Heart right ventricle (tissue), 16 donors: ENCODE measurements at regions not wholly inside any gene's neighbourhood (a gene's known extent, or its start where the extent isn't known, plus 50 kb on each side); places are given as distances from the start of the nearest gene placed in this dataset.

Experiments used
- ATAC-seq, 8 donors: fragments of 200-7000 bp; cut with Tn5 transposase; one replicate each; pipeline ENCODE4 v1.9.1; 2020; ENCODE audit warnings: mild to moderate bottlenecking in 8 of 8, moderate library complexity in 8 of 8, moderate number of reproducible peaks in 1 of 8
- DNase-seq, 2 donors: peaks; one replicate each; pipeline ENCODE4 v3.0.0-alpha.2; 2020
- H3K27ac ChIP-seq, 10 donors: fragments of 200-600 bp; sonication (generic) in 2 of 10; one replicate each; pipeline versions ENCODE4 v1.5.0 to v1.8.0; 2020 to 2022; ENCODE audit warnings: mild to moderate bottlenecking in 3 of 10
- H3K27me3 ChIP-seq, 7 donors: fragments of 200-600 bp; one replicate each; pipeline ENCODE4 v1.8.0; 2021 to 2022; ENCODE audit warnings: mild to moderate bottlenecking in 2 of 7
- H3K36me3 ChIP-seq, 9 donors: fragments of 200-600 bp; sonication (generic) in 1 of 9; one replicate each; pipeline versions ENCODE4 v1.5.0 to v1.8.0; 2020 to 2022; ENCODE audit warnings: mild to moderate bottlenecking in 2 of 9
- H3K4me1 ChIP-seq, 9 donors: fragments of 200-600 bp; sonication (generic) in 1 of 9; one replicate each; pipeline versions ENCODE4 v1.5.0 to v1.8.0; 2020 to 2022; ENCODE audit warnings: mild to moderate bottlenecking in 4 of 9
- H3K4me3 ChIP-seq, 10 donors: fragments of 200-600 bp; sonication (generic) in 2 of 10; one replicate each; pipeline versions ENCODE4 v1.5.0 to v1.8.0; 2020 to 2022; ENCODE audit warnings: mild to moderate bottlenecking in 7 of 10, moderate library complexity in 2 of 10
- H3K9me3 ChIP-seq, 11 donors: fragments of 200-600 bp in 10 of 11; sonication (generic) in 2 of 11; one replicate each; pipeline versions ENCODE4 v1.5.0 to v1.8.0; 2013 to 2022; ENCODE audit warnings: mild to moderate bottlenecking in 2 of 11, control low read depth in 1 of 11, moderate library complexity in 1 of 11
- WGBS, 2 donors: extraction: QIAGEN DNeasy Blood & Tissue Kit; methylation state at CpG; one replicate each; pipeline ENCODE4 v1.1.7; 2013; ENCODE audit warnings: inconsistent platforms in 1 of 2; 5-methylcytosine and 5-hydroxymethylcytosine counted together
- intact Hi-C, 10 donors: fragments of 100-400 bp; cut with DNase I; formaldehyde crosslinking; loops; one replicate each; pipeline versions ENCODE4 v1.11.1 to v1.14.2; 2022
- TF ChIP-seq, protein P1 (sequence below), 9 donors: fragments of 200-600 bp; sonication (generic) in 2 of 9; IDR thresholded peaks; one replicate each; pipeline versions ENCODE4 v1.5.0 to v1.8.0; 2021 to 2022; ENCODE audit warnings: antibody characterized with exemption in 9 of 9, mild to moderate bottlenecking in 5 of 9, moderate library complexity in 1 of 9
- donor health status: Arrhythmogenic right ventricular cardiomyopathy.
- donor health status: ischemic (EF 13 %, LVEDD 7.1; RV severe dilation, severe dysfunction).
- donor health status: healthy with polysubstance abuse.
- donor health status: DM: no; HTN: yes; CAD: no.
- donor health status: DM: no; HTN: no; CAD: no.
- donor health status: ischemic (EF 25% LVEDD 6.9; RV normal size, moderate dysfunction).
- donor health status: ischemic (EF 25% LVEDD 5.7; RV mildly dilated, moderate dysfunction).
- donor health status: healthy.
- donor health status: DM: yes; HTN: yes; CAD: no.
- donor health status: Ischemic cardiomyopathy.
- donor health status: ischemic (EF 35%, LVEDD 5.7; RV mildly dilated, moderate dysfunction).
- donor health status: nonischemic (EF 11% LVEDD 7.7; RV severe dilation, severe dysfunction).
- donor health status: DM: yes; HTN: yes; CAD: no.
- donor health status: PGD.
- donor health status: ischemic (EF 29% LVEDD 5.4; RV normal size, mild dysfunction).
- donor health status: nonischemic (EF 23%, LVEDD 6.1; RV moderate dilation, normal function).

DNA sequence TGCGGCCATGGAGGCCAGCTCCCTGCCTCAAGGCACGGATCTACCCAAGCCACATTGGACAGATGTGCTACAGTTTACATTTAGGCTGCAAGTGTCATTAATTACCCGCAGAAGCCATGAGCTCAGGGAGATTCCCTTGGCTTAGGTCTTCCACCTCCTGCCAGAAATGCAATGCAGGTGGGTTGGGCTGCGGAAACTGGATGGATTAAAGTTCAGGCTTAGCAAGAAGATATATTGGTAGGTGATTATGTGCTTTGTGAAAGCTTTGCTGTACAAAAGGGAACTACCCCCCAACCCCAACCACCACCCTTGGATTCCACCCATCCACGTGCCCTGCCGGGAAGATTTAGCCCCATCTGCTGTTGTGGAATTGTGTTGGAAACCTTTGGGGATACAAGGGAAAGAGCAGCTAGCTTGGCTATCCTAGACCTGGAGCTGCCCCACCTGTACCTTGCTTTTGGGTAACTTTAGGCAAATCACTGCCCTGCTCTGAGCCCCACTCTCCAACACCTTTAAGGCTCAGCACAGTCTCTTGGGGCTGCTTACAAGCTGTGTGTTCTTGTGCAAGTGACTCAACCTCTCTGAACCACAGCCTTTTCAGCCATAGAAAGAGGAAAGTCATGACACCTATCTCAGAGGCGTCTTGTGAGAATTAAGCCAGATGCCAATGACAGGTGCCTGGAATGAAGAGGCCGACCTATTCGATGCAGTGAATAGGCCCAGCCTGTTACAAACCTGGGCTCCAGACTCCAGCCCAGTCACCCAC is 141.6 kb upstream of the GLI2 start:
- ATAC-seq, result no peak
- intact Hi-C loops, result no loop called here
- no peaks in the 10 kb centered on the region for H3K36me3 ChIP-seq
- 94% methylated on average over 9 of the region's 9 CpGs for WGBS, 2 donors
- no peak overlapping the region for H3K4me3 ChIP-seq
- TF ChIP-seq, protein P1, sequence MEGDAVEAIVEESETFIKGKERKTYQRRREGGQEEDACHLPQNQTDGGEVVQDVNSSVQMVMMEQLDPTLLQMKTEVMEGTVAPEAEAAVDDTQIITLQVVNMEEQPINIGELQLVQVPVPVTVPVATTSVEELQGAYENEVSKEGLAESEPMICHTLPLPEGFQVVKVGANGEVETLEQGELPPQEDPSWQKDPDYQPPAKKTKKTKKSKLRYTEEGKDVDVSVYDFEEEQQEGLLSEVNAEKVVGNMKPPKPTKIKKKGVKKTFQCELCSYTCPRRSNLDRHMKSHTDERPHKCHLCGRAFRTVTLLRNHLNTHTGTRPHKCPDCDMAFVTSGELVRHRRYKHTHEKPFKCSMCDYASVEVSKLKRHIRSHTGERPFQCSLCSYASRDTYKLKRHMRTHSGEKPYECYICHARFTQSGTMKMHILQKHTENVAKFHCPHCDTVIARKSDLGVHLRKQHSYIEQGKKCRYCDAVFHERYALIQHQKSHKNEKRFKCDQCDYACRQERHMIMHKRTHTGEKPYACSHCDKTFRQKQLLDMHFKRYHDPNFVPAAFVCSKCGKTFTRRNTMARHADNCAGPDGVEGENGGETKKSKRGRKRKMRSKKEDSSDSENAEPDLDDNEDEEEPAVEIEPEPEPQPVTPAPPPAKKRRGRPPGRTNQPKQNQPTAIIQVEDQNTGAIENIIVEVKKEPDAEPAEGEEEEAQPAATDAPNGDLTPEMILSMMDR (IDR thresholded peaks at IDR 0.05), result no peak
- H3K27me3 ChIP-seq, result peaks cover 0 to 6% (median 0%) of the 10 kb centered on the region in 7 donors
- H3K4me1 ChIP-seq, result peaks cover 6 to 41% (median 27%) of the 10 kb centered on the region in 9 donors
- no peak overlapping the region for H3K27ac ChIP-seq
- H3K9me3 ChIP-seq, result no peaks in the 10 kb centered on the region
- DNase-seq, result no peak

DNA sequence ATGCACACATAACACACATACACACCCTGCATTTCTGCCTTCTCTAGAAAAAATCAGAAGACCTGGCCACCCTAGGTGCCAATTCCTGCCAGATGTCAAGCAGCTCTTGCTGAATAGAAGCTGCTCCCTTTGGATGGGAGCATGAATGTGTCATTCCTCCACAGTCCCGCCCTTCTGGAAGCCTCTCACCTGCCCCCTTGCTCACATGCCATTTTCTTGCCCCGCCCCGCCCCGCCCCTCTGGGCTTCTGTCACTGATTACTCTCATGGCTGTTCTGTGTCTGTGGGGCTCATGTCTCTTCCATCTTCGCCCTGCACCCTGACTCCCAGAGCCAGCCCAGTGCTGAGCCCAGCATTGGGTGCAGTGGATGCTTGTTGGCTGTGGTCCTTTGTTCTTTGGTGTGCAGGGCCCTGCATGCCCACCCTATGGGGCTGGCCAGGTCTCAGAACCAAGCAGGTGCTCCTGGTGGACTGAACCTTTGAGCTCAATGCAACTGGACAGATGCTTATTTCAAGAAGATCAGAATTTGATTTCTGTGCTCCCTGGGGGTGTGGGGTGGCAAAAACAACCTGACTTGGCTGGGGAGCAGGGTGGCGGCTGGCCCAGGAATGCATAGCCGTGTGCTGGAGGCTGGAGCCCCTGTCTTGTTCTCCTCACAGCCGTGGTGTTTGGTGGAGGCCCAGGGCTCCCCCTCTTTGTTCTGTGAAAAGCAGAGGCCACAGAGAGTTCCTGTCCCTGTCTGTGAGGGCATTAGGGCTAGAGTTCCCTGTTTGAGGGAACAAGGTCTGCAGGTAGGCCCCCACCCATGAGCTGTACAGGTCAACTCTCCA is 140.6 kb upstream of the GLI2 start:
- 81 to 83% methylated on average over 8 of the region's 8 CpGs for WGBS, 2 donors
- intact Hi-C loops, result no loop called here
- no peak for DNase-seq

DNA sequence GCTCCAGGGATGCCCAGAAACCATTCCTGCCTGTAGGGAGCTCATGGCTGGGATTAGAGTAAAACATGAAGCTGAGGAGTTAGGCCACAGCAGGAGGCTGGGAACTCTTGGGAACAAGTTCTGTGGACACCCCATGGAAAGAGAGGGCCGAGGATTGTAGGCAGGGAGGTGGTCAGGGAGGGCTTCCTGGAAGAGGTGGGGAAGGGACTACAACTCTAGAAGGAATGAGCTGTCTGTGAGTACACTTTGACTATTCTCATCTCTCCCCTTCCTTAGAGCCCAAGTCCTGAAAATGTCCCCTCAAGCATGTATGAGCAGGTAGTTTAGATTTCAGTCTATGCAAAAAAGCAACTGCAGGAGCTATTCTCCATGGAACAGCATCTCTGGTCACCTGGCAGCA is 139.9 kb upstream of the GLI2 start:
- intact Hi-C loops, result no loop called here
- 86 to 95% methylated on average over 1 of the region's 1 CpG for WGBS, 2 donors
- TF ChIP-seq, protein P1 (IDR thresholded peaks at IDR 0.05), result no peak
- ATAC-seq, result no peak
- peaks cover 6 to 41% (median 27%) of the 10 kb centered on the region in 9 donors for H3K4me1 ChIP-seq
- peak overlapping the region in 6 of 10 donors; percentile 28 to 80 (median 70) for H3K27ac ChIP-seq
- DNase-seq, result no peak
- H3K36me3 ChIP-seq, result no peaks in the 10 kb centered on the region
- H3K9me3 ChIP-seq, result no peaks in the 10 kb centered on the region
- H3K27me3 ChIP-seq, result peaks cover 0 to 3% (median 0%) of the 10 kb centered on the region in 7 donors
- no peak overlapping the region for H3K4me3 ChIP-seq

More for the DNA sequence above, 140.6 kb upstream of the GLI2 start:
- no peaks in the 10 kb centered on the region for H3K36me3 ChIP-seq
- peak overlapping the region in 1 of 10 donors; percentile 80 for H3K27ac ChIP-seq
- no peaks in the 10 kb centered on the region for H3K9me3 ChIP-seq
- peaks cover 6 to 41% (median 27%) of the 10 kb centered on the region in 9 donors for H3K4me1 ChIP-seq
- H3K4me3 ChIP-seq, result no peak overlapping the region
- peaks cover 0 to 3% (median 0%) of the 10 kb centered on the region in 7 donors for H3K27me3 ChIP-seq
- TF ChIP-seq, protein P1 (IDR thresholded peaks at IDR 0.05), result no peak
- ATAC-seq, result no peak

DNA sequence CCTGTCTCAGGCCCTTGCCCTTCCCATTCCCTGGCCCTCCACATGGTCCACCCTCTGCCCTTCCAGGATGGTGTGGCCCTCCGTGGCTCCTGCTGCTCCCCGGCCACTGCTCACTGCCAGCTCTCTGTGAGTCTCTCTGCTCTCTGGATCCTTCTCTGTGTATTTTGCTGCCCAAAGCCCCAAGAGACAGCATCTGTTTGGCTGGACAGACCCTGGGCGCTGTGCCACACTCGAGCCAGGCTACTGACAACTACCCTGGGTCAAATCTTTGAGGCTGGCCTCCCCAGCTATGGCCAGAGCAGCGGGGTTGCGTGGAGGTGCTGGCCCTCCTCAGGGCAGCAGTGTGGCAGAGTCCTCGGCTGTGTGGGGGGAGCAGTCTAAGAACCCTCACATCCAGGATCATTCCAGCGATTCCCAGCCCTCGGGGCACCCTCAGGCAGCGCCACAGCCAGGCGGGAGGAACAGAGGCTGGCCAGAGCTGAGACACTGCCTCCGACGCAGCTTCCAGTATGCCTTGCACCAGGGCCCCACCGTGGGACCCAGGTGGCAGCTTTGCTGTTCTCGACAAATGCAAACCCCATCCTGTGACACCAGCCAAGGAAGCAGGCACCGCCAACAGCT is 139.4 kb upstream of the GLI2 start:
- peaks cover 0 to 3% (median 0%) of the 10 kb centered on the region in 7 donors for H3K27me3 ChIP-seq
- TF ChIP-seq, protein P1 (IDR thresholded peaks at IDR 0.05), result no peak
- no peaks in the 10 kb centered on the region for H3K9me3 ChIP-seq
- peak overlapping the region in 7 of 10 donors; percentile 28 to 80 (median 68) for H3K27ac ChIP-seq
- 60 to 67% methylated on average over 16 of the region's 16 CpGs for WGBS, 2 donors
- DNase-seq, result no peak
- H3K4me3 ChIP-seq, result no peak overlapping the region
- no peaks in the 10 kb centered on the region for H3K36me3 ChIP-seq
- peak in 7 of 8 donors; percentile 10 to 47 (median 38) for ATAC-seq
- intact Hi-C loops, result no loop called here
- peaks cover 6 to 41% (median 27%) of the 10 kb centered on the region in 9 donors for H3K4me1 ChIP-seq
